ENCODE measurements at regions not wholly inside any gene's neighbourhood (a gene's known extent, or its start where the extent isn't known, plus 50 kb on each side); places are given as distances from the start of the nearest gene placed in this dataset.

- H3K4me1 ChIP-seq = no peaks in the 10 kb centered on the region
- H3K4me3 Mint-ChIP-seq = no peak overlapping the region
- H3K27ac ChIP-seq = no peak overlapping the region
- H4K20me1 ChIP-seq (ENCODE audit: low read depth) = no peaks in the 10 kb centered on the region
- H2AFZ ChIP-seq (replicated peaks) = no peak overlapping the region
- no peaks in the 10 kb centered on the region for H3K36me3 ChIP-seq
- no peak overlapping the region for H3K27ac Mint-ChIP-seq
- H3K9me3 Mint-ChIP-seq = peaks cover 1% of the 10 kb centered on the region
- TF ChIP-seq EZH2phosphoT487 (IDR thresholded peaks at IDR 0.05) = no peak
- TF ChIP-seq EZH2 (IDR thresholded peaks at IDR 0.05) = no peak
- TF ChIP-seq CTCF (IDR thresholded peaks at IDR 0.05) = no peak
- H3K79me2 ChIP-seq (ENCODE audit: low read depth) = no peaks in the 10 kb centered on the region
- H3K36me3 Mint-ChIP-seq = no peaks in the 10 kb centered on the region
- no peaks in the 10 kb centered on the region for H3K27me3 ChIP-seq
- no peak for DNase-seq (ENCODE audit: low spot score)
- no peaks in the 10 kb centered on the region for H3F3A ChIP-seq (ENCODE audit: low read depth)
- no peak overlapping the region for H3K9ac ChIP-seq
- H3K4me2 ChIP-seq = no peak overlapping the region
- no peaks in the 10 kb centered on the region for H3K4me1 Mint-ChIP-seq
- no peak overlapping the region for H3K4me3 ChIP-seq
- H3K27me3 Mint-ChIP-seq (ENCODE audit: insufficient read depth, low read depth) = peaks cover 2% of the 10 kb centered on the region
- H3K9me3 ChIP-seq (ENCODE audit: low read depth) = no peaks in the 10 kb centered on the region
These were observed 259.9 kb upstream of the CPNE8 start for GRCh38 chr12:39165338-39165737.

- Histone ChIP-seq H3K4me2 (no peak overlapping the region), H3K4me3 (no peak overlapping the region), H3K9me3 (ENCODE audit: low read depth) (no peaks in the 10 kb centered on the region), H4K20me1 (ENCODE audit: low read depth) (no peaks in the 10 kb centered on the region), H3K27me3 (no peaks in the 10 kb centered on the region), H3F3A (ENCODE audit: low read depth) (no peaks in the 10 kb centered on the region), H3K36me3 (no peaks in the 10 kb centered on the region), H3K79me2 (ENCODE audit: low read depth) (no peaks in the 10 kb centered on the region), H2AFZ (replicated peaks) (no peak overlapping the region), H3K9ac (no peak overlapping the region), H3K27ac (no peak overlapping the region), H3K4me1 (no peaks in the 10 kb centered on the region)
- Mint-ChIP-seq H3K27me3 (ENCODE audit: insufficient read depth, low read depth) (peaks cover 2% of the 10 kb centered on the region), H3K36me3 (no peaks in the 10 kb centered on the region), H3K4me1 (no peaks in the 10 kb centered on the region), H3K4me3 (no peak overlapping the region), H3K27ac (no peak overlapping the region), H3K9me3 (peaks cover 2% of the 10 kb centered on the region)
- no peak for TF ChIP-seq EZH2phosphoT487 (IDR thresholded peaks at IDR 0.05)
- TF ChIP-seq EZH2 (IDR thresholded peaks at IDR 0.05) = no peak
- TF ChIP-seq CTCF (IDR thresholded peaks at IDR 0.05) = no peak
- DNase-seq (ENCODE audit: low spot score) = no peak
These were observed 256.2 kb upstream of the CPNE8 start for GRCh38 chr12:39161465-39162085.

GRCh38 chr12:39157696-39158342, 252.4 kb upstream of the CPNE8 start:
- Mint-ChIP-seq H3K27ac (no peak overlapping the region), H3K9me3 (peaks cover 3% of the 10 kb centered on the region), H3K4me3 (no peak overlapping the region), H3K4me1 (no peaks in the 10 kb centered on the region), H3K36me3 (no peaks in the 10 kb centered on the region), H3K27me3 (ENCODE audit: insufficient read depth, low read depth) (peaks cover 2% of the 10 kb centered on the region)
- H3K27ac ChIP-seq = no peak overlapping the region
- TF ChIP-seq EZH2 (IDR thresholded peaks at IDR 0.05) (no peak), CTCF (IDR thresholded peaks at IDR 0.05) (no peak), EZH2phosphoT487 (IDR thresholded peaks at IDR 0.05) (no peak)
- H3K27me3 ChIP-seq = no peaks in the 10 kb centered on the region
- no peaks in the 10 kb centered on the region for H3K36me3 ChIP-seq
- no peak overlapping the region for H3K4me3 ChIP-seq
- no peak overlapping the region for H3K4me2 ChIP-seq
- no peaks in the 10 kb centered on the region for H3K79me2 ChIP-seq (ENCODE audit: low read depth)
- H3K9me3 ChIP-seq (ENCODE audit: low read depth) = no peaks in the 10 kb centered on the region
- no peak for DNase-seq (ENCODE audit: low spot score)
- H3F3A ChIP-seq (ENCODE audit: low read depth) = no peaks in the 10 kb centered on the region
- no peaks in the 10 kb centered on the region for H3K4me1 ChIP-seq
- no peak overlapping the region for H3K9ac ChIP-seq
- H2AFZ ChIP-seq (replicated peaks) = no peak overlapping the region
- H4K20me1 ChIP-seq (ENCODE audit: low read depth) = no peaks in the 10 kb centered on the region
